ENCODE measurements at regions not wholly inside any gene's neighbourhood (a gene's known extent, or its start where the extent isn't known, plus 50 kb on each side); places are given as distances from the start of the nearest gene placed in this dataset.

DNA sequence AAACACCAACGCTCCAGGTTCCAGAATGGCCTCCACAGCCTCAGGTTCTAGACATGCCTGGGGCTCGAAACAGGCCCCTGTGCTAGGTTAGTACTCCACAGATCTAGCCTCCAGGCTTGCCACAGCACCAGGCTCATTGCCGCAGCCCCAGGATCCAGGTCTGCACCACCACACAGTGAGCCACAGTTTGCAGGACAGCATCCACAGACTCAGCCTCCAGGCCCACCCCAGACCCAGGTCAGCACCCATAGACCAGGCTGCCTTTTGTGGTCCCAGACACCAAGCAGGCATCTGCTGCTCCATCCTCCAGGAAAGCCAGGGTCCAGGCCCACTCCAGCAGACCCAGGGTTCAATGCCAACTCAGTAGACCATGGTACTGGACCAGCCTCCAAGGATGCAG, 132.3 kb upstream of the VSTM2A start:
- Mint-ChIP-seq H3K36me3 (ENCODE audit: low read depth) (no peaks in the 10 kb centered on the region), H3K27ac (no peak overlapping the region), H3K27me3 (no peaks in the 10 kb centered on the region), H3K4me3 (no peak overlapping the region), H3K9me3 (peaks cover 5% of the 10 kb centered on the region), H3K4me1 (ENCODE audit: low read depth) (no peaks in the 10 kb centered on the region)
- DNase-seq: no peak
- TF ChIP-seq, protein P1, sequence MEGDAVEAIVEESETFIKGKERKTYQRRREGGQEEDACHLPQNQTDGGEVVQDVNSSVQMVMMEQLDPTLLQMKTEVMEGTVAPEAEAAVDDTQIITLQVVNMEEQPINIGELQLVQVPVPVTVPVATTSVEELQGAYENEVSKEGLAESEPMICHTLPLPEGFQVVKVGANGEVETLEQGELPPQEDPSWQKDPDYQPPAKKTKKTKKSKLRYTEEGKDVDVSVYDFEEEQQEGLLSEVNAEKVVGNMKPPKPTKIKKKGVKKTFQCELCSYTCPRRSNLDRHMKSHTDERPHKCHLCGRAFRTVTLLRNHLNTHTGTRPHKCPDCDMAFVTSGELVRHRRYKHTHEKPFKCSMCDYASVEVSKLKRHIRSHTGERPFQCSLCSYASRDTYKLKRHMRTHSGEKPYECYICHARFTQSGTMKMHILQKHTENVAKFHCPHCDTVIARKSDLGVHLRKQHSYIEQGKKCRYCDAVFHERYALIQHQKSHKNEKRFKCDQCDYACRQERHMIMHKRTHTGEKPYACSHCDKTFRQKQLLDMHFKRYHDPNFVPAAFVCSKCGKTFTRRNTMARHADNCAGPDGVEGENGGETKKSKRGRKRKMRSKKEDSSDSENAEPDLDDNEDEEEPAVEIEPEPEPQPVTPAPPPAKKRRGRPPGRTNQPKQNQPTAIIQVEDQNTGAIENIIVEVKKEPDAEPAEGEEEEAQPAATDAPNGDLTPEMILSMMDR (IDR thresholded peaks at IDR 0.05): no peak
- intact Hi-C loops (cut with micrococcal nuclease): no loop called here
- no peak for ATAC-seq
- ChIA-PET CTCF (no interaction called here), POLR2A (no interaction called here)

DNA sequence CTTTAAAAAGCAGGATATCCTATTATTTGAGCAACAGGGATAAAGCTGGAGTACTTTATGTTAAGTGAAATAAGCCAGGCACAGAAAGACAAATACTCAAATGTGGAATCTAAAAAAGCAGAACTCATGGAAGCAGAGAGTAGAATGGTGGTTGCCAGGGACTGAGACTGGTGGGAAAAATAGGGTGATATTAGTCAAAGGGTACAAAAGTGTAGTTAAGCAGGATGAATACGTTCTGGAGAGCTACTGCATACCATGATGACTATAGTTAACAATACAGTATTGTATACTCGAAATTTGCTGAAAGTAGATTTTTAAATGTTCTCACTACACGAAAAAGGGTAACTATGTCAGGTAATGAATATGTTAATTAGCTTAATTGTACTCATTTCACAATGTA, 125.5 kb upstream of the VSTM2A start:
- no peak overlapping the region for H3K27ac Mint-ChIP-seq
- H3K4me1 Mint-ChIP-seq (ENCODE audit: low read depth): no peaks in the 10 kb centered on the region
- CTCF ChIA-PET: no interaction called here
- no peak for DNase-seq
- TF ChIP-seq, protein P1 (IDR thresholded peaks at IDR 0.05): no peak
- peaks cover 9% of the 10 kb centered on the region for H3K9me3 Mint-ChIP-seq
- no peaks in the 10 kb centered on the region for H3K36me3 Mint-ChIP-seq (ENCODE audit: low read depth)
- H3K4me3 Mint-ChIP-seq: no peak overlapping the region
- no peak for ATAC-seq
- no peaks in the 10 kb centered on the region for H3K27me3 Mint-ChIP-seq
- POLR2A ChIA-PET: no interaction called here
- intact Hi-C loops (cut with micrococcal nuclease): no loop called here

DNA sequence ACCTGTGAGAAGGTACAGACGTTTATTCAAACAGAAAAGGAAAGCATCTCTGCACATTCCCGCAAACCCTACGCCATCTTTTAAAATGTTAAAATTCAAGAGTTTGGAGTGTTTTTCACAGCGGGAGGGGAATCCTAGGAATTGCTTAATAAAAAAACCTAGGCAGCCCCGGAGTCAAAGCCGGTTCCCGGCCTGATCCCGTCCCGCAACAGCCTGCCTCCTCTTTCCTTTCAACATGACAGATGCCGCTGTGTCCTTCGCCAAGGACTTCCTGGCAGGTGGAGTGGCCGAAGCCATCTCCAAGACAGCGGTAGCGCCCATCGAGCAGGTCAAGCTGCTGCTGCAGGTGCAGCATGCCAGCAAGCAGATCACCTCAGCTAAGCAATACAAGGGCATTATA, 123.0 kb upstream of the VSTM2A start:
- H3K27me3 Mint-ChIP-seq: no peaks in the 10 kb centered on the region
- no peak overlapping the region for H3K4me3 Mint-ChIP-seq
- TF ChIP-seq, protein P1 (IDR thresholded peaks at IDR 0.05): no peak
- H3K27ac Mint-ChIP-seq: no peak overlapping the region
- ChIA-PET POLR2A (no interaction called here), CTCF (no interaction called here)
- H3K4me1 Mint-ChIP-seq (ENCODE audit: low read depth): no peaks in the 10 kb centered on the region
- no peak for DNase-seq
- H3K36me3 Mint-ChIP-seq (ENCODE audit: low read depth): no peaks in the 10 kb centered on the region
- no peak for ATAC-seq
- peaks cover 9% of the 10 kb centered on the region for H3K9me3 Mint-ChIP-seq
- intact Hi-C loops (cut with micrococcal nuclease): no loop called here

DNA sequence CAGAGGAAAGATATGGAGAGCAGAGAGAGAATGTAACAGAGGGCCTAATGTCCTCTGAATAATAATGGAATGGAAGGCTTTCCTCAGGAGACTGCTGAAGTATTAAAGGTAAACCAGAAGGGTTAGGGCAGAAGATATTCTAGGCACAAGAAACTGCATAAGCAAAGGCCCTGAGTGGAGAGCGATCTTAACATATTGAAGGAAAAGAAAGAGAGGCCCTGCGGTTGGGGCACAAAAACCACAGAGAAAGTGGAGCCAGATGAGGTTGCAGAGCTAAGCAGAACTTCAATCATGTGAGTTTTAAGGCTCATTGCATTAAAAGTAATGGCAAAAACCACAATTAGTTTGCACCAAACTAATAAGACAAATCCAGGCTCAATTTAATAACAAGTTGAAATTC, 115.8 kb upstream of the VSTM2A start:
- DNase-seq: no peak
- ChIA-PET CTCF (no interaction called here), POLR2A (no interaction called here)
- Mint-ChIP-seq H3K27me3 (no peaks in the 10 kb centered on the region), H3K9me3 (peaks cover 7% of the 10 kb centered on the region), H3K27ac (no peak overlapping the region), H3K4me1 (ENCODE audit: low read depth) (no peaks in the 10 kb centered on the region), H3K36me3 (ENCODE audit: low read depth) (no peaks in the 10 kb centered on the region), H3K4me3 (no peak overlapping the region)
- no peak for ATAC-seq
- intact Hi-C loops (cut with micrococcal nuclease): no loop called here
- TF ChIP-seq, protein P1 (IDR thresholded peaks at IDR 0.05): no peak

DNA sequence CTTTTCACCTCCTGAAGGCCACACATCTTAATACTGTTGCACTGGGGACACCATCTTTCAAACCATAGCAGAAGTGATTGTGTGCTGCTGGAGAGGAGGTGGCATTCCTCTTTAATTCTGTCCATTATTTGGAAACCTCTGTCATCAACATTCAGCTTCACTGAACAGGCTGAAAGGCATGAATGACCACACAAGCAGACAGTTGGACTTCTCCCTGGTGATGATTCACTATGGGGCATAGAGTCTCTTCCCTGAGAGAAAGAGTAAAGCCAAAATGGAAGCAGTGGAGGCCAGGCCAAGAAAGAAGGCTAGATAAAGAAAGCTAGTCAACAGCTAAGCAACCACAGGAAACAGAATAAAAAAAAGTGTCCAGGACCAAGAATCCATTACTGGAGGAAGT, 113.1 kb upstream of the VSTM2A start:
- no peak for ATAC-seq
- no peaks in the 10 kb centered on the region for H3K4me1 Mint-ChIP-seq (ENCODE audit: low read depth)

More for the DNA sequence above, 113.1 kb upstream of the VSTM2A start:
- Mint-ChIP-seq H3K9me3 (peaks cover 12% of the 10 kb centered on the region), H3K27ac (no peak overlapping the region), H3K4me3 (no peak overlapping the region), H3K36me3 (ENCODE audit: low read depth) (no peaks in the 10 kb centered on the region), H3K27me3 (no peaks in the 10 kb centered on the region)
- intact Hi-C loops (cut with micrococcal nuclease): no loop called here
- no peak for DNase-seq
- CTCF ChIA-PET: no interaction called here
- POLR2A ChIA-PET: no interaction called here
- TF ChIP-seq, protein P1 (IDR thresholded peaks at IDR 0.05): no peak

Data from activated CD8-positive, alpha-beta T cell treated with anti-CD3 and anti-CD28 coated beads for 36 hours (primary cell).